Motor neuron (in vitro differentiated cells): ENCODE measurements at regions not wholly inside any gene's neighbourhood (a gene's known extent, or its start where the extent isn't known, plus 50 kb on each side); places are given as distances from the start of the nearest gene placed in this dataset.
A peak's percentile ranks its signal among the peaks of the same experiment; 100 is the strongest.

Experiments
- ATAC-seq, 8 experiments: fragments of 200-7000 bp; cut with Tn5 transposase; replicated peaks in 6 of 8; 2 replicates each; pipeline ENCODE4 v1.8.0; 2021; ENCODE audit warnings: mild to moderate bottlenecking in 8 of 8, moderate library complexity in 8 of 8
- H3K27ac ChIP-seq, 2 donors: fragments of 250-450 bp; sonication (Bioruptor Pico); 2 replicates each; pipeline ENCODE4 v1.9.0; 2021; ENCODE audit warnings: antibody characterized with exemption in 2 of 2, mild to moderate bottlenecking in 2 of 2, moderate library complexity in 1 of 2
- H3K4me1 ChIP-seq, 2 donors: fragments of 250-450 bp; sonication (Bioruptor Pico); replicated peaks in 1 of 2; 2 replicates each; pipeline ENCODE4 v1.6.1; 2021; ENCODE audit warnings: antibody characterized with exemption in 2 of 2, mild to moderate bottlenecking in 2 of 2, moderate library complexity in 1 of 2
- H3K4me3 ChIP-seq, 5 donors: fragments of 250-450 bp; sonication (Bioruptor Pico); 2 replicates each; pipeline ENCODE4 v1.9.0; 2021; ENCODE audit warnings: antibody characterized with exemption in 5 of 5, mild to moderate bottlenecking in 5 of 5, moderate library complexity in 4 of 5
- WGBS, 10 experiments: fragments of 450-650 bp; shearing (Covaris generic); methylation state at CpG; one replicate each; pipeline ENCODE4 v1.0.0; 2022; 5-methylcytosine and 5-hydroxymethylcytosine counted together
- in situ Hi-C, 9 experiments: fragments of 400-800 bp; cut with MboI; loops; one replicate each; pipeline ENCODE4 v1.15.0; 2021; ENCODE audit warnings: low sequenced_read_pairs in 9 of 9, low pct_unique_long_range_greater_than_20kb in 2 of 9; ENCODE audit not compliant: unreplicated experiment in 9 of 9

DNA sequence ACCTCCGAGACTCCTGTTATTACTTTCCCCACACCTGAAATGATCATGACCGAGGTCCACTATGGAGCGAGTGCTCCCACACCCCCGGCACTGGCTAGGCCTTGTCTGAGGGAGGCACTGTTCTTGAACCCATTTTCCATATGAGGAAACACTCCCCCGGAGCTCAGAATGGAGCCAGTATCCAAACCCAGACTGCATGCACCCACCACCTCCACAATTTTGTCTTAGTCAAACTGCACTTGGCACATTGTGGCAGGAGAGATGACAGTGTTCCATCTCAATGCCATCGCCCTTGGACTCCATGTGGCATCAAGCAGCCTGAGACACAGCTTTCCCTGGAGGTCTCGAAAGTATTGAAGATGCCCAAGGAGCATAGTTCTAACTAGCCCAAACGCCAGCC is 154.1 kb downstream of the NUP210 start:
- 17 to 100% (median 87%) methylated on average over 2 to 7 of the region's 8 CpGs; no CpG with 5 or more reads in 2 of the 10 experiments for WGBS, 10 experiments
- in situ Hi-C loops, result no loop called here
- H3K27ac ChIP-seq, result no peak overlapping the region
- no peak overlapping the region for H3K4me3 ChIP-seq
- ATAC-seq, result no peak
- H3K4me1 ChIP-seq, result peaks cover 12 to 15% of the 10 kb centered on the region in 2 donors

DNA sequence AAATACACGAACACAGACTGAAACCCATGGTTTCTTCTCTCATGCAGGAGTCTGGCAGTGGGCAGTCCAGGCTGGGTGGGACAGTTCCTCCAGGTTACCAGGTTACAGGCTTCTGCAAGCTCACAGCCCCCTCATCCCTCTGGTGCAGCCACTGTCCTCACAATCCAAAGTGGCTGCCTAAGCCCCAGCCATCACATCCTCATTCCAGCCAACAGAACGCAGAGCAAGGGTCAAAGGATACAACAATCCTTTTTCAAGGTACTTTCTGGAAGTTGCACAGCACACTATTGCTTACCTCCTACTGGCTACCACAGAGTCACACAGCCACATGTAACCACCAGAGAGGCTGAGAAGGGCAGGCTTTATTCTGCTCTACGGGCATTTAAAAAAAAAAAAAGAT is 154.6 kb downstream of the NUP210 start:
- H3K27ac ChIP-seq, result no peak overlapping the region
- in situ Hi-C loops, result no loop called here
- WGBS, 10 experiments, result 0 to 92% (median 66%) methylated on average over 1 to 3 of the region's 3 CpGs; no CpG with 5 or more reads in 6 of the 10 experiments

DNA sequence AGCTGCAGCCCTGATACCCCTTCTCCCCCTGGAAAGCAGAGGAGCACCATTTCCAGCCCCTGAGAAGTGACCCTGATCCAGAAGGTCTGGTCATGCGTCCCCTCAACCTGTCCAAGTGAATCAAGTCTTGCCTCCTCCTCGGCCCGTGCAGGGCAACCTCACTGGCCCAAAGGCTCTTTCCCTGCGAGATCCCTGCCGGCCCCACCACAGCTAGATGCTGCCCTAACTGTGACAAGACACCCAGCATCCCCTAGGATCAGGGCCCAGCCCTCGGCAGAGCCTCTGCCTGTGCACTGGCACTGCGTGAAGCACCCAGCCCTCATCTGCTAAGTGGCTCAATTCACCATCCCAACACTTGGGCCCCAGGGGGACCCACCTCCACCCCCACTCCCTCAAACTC is 155.1 kb downstream of the NUP210 start:
- no peak overlapping the region for H3K27ac ChIP-seq
- in situ Hi-C loops, result no loop called here
- no peak for ATAC-seq
- H3K4me3 ChIP-seq, result no peak overlapping the region
- peaks cover 19 to 22% of the 10 kb centered on the region in 2 donors for H3K4me1 ChIP-seq
- WGBS, 10 experiments, result 43 to 100% (median 91%) methylated on average over 1 to 7 of the region's 7 CpGs; no CpG with 5 or more reads in 5 of the 10 experiments

More for the DNA sequence above, 154.6 kb downstream of the NUP210 start:
- ATAC-seq, result no peak
- Histone ChIP-seq H3K4me1 (peaks cover 17 to 20% of the 10 kb centered on the region in 2 donors), H3K4me3 (no peak overlapping the region)

DNA sequence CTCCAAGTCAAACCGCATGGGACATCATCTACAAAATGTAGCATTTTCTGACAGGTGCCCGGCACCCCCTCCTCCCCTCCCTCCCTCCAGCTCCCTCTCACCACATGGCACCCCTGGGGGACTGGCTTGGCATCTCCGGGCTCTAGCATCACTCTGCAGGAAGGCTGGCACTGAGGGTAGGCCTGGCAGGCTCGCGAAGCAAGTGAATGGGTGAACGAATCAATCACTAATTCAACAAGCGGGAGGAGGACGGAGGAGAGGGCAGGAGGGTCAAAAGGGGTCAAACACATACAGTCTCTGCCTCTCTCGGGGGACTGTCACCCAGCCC is 155.7 kb downstream of the NUP210 start:
- no peak for ATAC-seq
- H3K27ac ChIP-seq, result no peak overlapping the region

DNA sequence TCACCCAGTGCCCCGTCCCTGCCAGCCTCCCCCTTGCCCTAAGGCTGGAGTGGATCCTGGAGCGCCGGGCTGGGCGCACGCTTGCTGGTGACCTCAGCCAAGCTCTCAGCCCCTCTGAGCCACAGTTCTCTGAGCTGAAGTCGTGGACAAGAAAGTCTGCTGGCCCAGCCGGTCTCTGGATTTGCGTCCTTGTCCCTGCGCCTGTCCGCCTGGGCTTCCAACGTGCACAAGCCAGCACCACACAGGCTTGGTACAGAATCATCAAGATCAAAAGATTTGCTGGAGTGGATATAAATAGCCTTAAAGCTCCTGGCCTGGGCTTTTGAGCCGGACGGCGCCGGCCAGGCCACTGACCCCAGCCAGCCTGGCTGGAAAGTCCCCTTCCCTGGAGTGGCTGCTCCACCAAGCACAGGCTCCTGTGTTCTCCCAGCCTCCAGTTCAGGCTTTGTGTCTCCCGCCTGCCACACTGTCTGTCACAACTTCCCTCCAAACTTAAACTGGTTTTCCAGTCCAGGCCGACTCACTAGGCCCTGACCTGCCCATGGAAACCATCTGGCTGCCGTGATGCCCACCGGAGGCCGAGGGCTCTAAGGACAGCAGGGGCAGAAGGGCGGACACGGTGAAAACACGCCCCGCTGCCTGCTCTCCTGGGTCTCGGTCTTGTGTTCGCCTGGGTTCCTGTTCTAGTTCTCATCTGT is 156.2 kb downstream of the NUP210 start:
- 30 to 100% (median 60%) methylated on average over 1 to 4 of the region's 26 CpGs; no CpG with 5 or more reads in 5 of the 10 experiments for WGBS, 10 experiments
- Histone ChIP-seq H3K4me3 (no peak overlapping the region), H3K27ac (no peak overlapping the region), H3K4me1 (peaks cover 19 to 25% of the 10 kb centered on the region in 2 donors)
- ATAC-seq, result peak in 3 of 8 experiments; percentile 66 to 72 (median 66)
- in situ Hi-C loops, result no loop called here

More for the DNA sequence above, 155.7 kb downstream of the NUP210 start:
- WGBS, 10 experiments, result 77 to 88% methylated on average over 3 to 4 of the region's 9 CpGs; no CpG with 5 or more reads in 8 of the 10 experiments
- Histone ChIP-seq H3K4me3 (no peak overlapping the region), H3K4me1 (peaks cover 19 to 25% of the 10 kb centered on the region in 2 donors)
- in situ Hi-C loops, result no loop called here

DNA sequence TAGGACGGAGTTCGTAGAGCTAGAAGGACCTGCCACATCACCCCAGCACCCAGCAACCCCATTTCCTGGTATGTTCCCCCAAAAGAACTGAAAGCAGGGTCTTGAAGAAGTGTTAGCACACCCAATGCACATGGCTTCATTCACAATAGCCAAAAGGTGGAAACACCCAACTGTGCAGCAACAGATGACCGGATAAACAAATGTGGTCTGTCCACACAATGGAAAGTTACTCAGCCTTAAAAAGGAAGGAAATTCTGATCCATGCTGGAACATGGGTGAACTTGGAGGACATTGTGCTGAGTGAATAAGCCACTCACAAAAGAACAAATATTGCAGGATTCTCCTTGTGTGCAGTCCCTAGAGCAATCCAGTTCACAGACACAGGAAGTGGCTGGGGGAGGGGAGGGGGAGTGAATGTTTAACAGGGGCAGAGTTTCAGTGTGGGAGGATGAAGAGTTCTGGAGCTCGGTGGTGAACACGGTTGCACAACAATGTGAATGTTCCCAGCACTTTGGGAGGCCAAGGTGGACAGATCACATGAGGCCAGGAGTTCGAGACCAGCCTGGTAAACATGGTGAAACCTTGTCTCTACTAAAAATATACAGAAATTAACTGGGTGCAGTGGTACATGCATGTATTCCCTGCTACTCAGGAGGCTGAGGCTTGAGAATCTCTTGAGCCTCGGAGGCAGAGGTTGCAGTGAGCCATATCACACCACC is 157.5 kb downstream of the NUP210 start:
- ATAC-seq, result no peak

DNA sequence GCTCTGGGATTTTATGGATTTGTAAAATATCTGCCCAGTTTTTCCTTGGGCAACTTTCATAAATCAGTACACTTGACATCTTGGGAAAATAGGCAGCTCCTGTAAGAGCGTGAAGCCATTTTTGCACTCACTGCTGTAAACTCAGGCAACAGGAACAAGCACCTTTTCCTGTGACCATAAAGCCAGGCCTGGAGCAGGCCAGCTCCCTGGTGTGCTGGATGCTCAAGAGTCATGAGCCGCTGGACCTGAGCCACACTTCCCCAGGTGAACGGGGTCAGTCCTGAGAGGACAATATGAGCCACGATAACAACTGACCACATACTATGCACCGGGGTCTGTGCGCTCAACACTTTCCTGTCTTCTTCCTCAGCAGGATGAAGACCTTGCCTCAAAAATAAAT is 158.2 kb downstream of the NUP210 start:
- Histone ChIP-seq H3K4me3 (no peak overlapping the region), H3K27ac (no peak overlapping the region), H3K4me1 (peaks cover 19 to 25% of the 10 kb centered on the region in 2 donors)
- ATAC-seq, result peak in 5 of 8 experiments; percentile 13 to 55 (median 28)
- WGBS, 10 experiments, result 40 to 100% (median 78%) methylated on average over 1 to 5 of the region's 6 CpGs; no CpG with 5 or more reads in 1 of the 10 experiments
- in situ Hi-C loops, result no loop called here

More for the DNA sequence above, 157.5 kb downstream of the NUP210 start:
- no peak overlapping the region for H3K27ac ChIP-seq
- in situ Hi-C loops, result no loop called here
- H3K4me3 ChIP-seq, result no peak overlapping the region
- peaks cover 19 to 25% of the 10 kb centered on the region in 2 donors for H3K4me1 ChIP-seq
- WGBS, 10 experiments, result 53 to 100% (median 67%) methylated on average over 1 to 5 of the region's 7 CpGs; no CpG with 5 or more reads in 1 of the 10 experiments

DNA sequence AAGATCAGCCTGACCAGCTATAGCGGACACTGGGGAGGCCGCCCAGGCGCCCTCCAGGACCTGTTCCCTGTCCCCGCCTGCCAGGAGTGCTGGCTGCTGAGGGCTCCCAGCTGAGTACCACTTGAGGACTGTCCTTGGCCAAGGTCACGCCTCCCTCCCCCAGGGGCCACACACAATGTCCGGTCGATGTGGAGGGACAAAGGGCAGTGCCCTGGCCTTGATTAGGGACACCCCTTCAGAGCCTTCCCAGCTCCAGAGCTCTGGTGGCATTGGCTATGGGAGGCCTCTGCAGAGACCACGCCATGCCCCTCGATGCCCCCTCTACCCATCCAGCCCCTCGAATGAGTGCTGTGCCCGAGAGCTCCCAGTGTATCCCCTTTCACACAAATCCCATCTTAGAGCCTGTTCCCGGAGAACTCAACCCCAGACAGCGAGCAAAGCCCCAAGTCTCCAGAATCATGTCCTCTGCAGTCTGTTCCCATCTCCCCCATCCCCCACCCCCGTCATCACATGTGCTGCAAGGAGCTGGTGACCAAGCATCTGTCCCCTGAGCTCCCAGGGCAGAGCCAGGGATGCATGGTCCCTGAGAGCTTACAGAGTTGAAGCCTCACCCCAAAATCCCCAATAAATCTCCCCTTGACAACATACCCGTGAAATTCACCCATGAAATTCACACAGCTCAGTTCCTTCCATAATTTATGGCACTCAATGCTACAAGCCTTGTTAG is 158.9 kb downstream of the NUP210 start:
- H3K4me1 ChIP-seq, result peaks cover 19 to 25% of the 10 kb centered on the region in 2 donors
- H3K27ac ChIP-seq, result peak overlapping the region in 1 of 2 donors; percentile 28
- in situ Hi-C loops, result no loop called here
- ATAC-seq, result peak in 5 of 8 experiments; percentile 66 to 82 (median 79)
- WGBS, 10 experiments, result 0 to 80% (median 65%) methylated on average over 1 to 6 of the region's 15 CpGs; no CpG with 5 or more reads in 4 of the 10 experiments
- no peak overlapping the region for H3K4me3 ChIP-seq

DNA sequence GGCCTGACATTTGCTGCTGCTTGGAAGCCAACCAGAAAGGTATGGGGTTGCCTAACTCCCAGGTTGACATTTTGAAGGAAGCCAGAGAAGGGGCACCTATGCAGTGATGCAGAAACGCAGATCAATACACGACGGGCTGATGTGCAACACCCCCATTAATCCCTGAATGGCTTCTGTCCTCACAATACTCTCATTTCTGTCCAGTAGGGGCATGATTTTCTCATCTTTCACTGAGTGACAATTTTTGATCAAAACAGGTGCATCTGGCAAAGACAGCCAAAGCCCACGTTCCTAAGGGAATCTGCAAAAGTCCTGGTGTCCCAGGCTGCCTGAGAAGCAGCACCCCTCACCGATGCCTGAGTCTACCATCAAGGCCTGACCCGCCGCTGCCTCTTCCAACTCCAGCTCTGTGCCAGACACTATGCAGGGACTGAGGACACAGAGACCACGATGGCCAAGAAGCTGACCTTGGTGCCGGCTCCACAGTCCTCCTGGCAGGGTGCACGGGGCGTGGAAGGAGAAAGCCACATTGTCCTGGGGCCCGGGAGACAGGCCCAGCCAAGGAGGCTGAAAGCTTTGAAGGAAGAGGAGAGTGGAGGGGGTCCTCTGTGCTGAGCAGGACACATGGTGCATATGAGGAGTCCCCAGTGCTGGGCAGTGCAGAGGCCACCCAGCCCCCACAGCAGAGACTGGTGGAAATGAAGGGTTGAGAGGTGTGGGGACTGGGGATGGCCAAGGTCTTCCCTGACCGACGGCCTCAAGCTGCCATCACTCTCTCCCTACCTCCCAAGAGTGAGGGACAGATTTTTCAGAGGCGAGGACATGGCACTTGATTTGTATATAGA is 159.6 kb downstream of the NUP210 start:
- ATAC-seq, result peak in 2 of 8 experiments; percentile 8 to 20
- H3K4me1 ChIP-seq, result peaks cover 19 to 25% of the 10 kb centered on the region in 2 donors
- peak overlapping the region in 1 of 2 donors; percentile 28 for H3K27ac ChIP-seq
- in situ Hi-C loops, result no loop called here
- WGBS, 10 experiments, result 0 to 90% (median 75%) methylated on average over 1 to 11 of the region's 15 CpGs; no CpG with 5 or more reads in 3 of the 10 experiments
- no peak overlapping the region for H3K4me3 ChIP-seq

DNA sequence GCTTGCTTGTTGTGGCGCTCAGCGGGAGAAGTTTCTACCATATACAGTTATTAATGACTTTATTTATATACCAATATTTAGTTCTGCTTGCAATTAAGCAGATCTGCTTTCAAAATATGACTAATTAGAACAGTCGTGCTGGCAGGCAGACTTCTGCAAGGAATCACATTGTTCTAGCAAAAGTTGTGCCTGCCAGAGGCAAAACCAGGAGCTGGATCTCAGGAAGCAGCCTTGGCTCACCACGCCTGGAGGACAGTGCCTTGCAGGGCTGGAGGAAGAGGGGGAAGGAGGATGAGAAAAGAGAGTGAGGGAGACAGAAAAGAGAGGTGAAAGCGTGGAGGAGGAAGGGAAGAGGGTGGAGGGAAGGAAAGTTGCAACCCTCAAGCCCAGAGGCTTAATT is 160.3 kb downstream of the NUP210 start:
- WGBS, 10 experiments, result 0 to 100% (median 59%) methylated on average over 1 to 5 of the region's 5 CpGs
- no peak overlapping the region for H3K4me3 ChIP-seq
- peaks cover 19 to 25% of the 10 kb centered on the region in 2 donors for H3K4me1 ChIP-seq
- ATAC-seq, result no peak
- in situ Hi-C loops, result no loop called here
- H3K27ac ChIP-seq, result no peak overlapping the region

DNA sequence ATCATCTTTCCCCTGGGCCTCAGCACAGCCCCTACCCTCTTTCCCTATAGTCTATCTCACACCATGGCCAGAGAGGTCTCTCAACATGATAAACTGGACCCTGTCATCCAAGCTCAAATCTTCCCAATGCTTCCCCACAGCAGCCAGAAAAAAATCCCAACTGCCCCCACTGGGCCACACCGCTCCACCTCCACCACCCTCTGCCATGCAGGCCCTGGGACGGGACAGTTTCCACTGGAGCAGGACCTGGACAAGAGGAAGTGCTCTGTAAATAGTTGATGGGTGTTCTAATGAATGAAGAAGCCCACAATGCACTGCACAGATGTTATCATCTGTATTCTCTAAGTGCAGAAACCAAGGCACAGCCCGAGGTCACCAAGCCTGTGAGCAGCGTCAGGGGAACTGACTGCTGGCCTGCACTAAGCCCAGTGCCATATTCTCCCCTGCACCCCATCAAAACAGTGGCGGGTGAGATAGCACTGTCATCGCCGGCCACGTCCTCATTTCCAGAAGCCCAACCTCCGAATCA is 161.1 kb downstream of the NUP210 start:
- Histone ChIP-seq H3K4me1 (peaks cover 19 to 25% of the 10 kb centered on the region in 2 donors), H3K4me3 (no peak overlapping the region), H3K27ac (no peak overlapping the region)
- ATAC-seq, result no peak
- 88 to 100% (median 95%) methylated on average over 1 to 5 of the region's 9 CpGs; no CpG with 5 or more reads in 6 of the 10 experiments for WGBS, 10 experiments
- in situ Hi-C loops, result no loop called here

DNA sequence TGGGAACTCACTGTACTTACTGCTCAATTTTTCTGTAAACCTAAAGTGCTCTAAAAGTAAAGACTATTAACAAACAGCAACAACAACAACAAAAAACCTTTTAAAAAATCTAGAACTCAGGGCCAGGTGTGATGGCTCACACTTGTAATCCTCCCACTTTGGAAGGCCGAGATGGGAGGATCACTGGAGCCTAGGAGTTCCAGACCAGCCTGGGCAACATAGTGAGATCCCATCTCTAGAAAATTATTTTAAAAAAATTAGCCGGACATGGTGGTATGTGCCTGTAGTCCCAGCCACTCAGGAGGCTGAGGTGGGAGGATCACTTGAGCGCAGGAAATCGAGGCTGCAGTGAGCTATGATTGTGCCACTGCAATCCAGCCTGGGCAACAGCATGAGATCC is 161.8 kb downstream of the NUP210 start:
- no peak overlapping the region for H3K27ac ChIP-seq
- ATAC-seq, result no peak
- H3K4me3 ChIP-seq, result no peak overlapping the region
- H3K4me1 ChIP-seq, result peaks cover 17 to 25% of the 10 kb centered on the region in 2 donors
- in situ Hi-C loops, result no loop called here
- WGBS, 10 experiments, result 40 to 94% (median 74%) methylated on average over 1 to 4 of the region's 4 CpGs; no CpG with 5 or more reads in 1 of the 10 experiments
